ENCODE measurements at regions not wholly inside any gene's neighbourhood (a gene's known extent, or its start where the extent isn't known, plus 50 kb on each side); places are given as distances from the start of the nearest gene placed in this dataset.

DNA sequence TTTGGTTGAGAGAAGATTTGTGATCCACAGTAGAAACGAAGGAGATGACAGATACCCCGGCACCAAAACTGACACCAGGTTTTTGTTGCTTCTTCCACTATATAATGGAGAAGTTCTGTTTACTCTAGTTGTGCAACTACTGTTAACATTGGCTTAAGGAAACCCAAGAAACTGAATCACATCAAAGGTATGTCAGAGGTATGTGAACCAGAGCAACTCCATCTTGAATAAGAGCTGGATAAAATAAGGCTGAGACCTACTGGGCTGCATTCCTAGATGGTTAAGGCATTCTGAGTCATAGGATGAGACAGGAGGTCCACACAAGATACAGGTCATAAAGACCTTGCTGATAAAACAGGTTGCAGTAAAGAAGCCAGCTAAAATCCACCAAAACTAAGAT is 173.7 kb upstream of the CAMK1G start:
- intact Hi-C loops (cut with DNase I; ENCODE audit: low total_unique reads), result no loop called here
- no peak for DNase-seq (ENCODE audit: low spot score in 2 of 2)
- WGBS, 2 donors, result 83 to 91% methylated on average over 2 of the region's 2 CpGs
- TF ChIP-seq, protein P1, sequence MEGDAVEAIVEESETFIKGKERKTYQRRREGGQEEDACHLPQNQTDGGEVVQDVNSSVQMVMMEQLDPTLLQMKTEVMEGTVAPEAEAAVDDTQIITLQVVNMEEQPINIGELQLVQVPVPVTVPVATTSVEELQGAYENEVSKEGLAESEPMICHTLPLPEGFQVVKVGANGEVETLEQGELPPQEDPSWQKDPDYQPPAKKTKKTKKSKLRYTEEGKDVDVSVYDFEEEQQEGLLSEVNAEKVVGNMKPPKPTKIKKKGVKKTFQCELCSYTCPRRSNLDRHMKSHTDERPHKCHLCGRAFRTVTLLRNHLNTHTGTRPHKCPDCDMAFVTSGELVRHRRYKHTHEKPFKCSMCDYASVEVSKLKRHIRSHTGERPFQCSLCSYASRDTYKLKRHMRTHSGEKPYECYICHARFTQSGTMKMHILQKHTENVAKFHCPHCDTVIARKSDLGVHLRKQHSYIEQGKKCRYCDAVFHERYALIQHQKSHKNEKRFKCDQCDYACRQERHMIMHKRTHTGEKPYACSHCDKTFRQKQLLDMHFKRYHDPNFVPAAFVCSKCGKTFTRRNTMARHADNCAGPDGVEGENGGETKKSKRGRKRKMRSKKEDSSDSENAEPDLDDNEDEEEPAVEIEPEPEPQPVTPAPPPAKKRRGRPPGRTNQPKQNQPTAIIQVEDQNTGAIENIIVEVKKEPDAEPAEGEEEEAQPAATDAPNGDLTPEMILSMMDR (IDR thresholded peaks at IDR 0.05), result no peak
- no peak for TF ChIP-seq POLR2A (IDR thresholded peaks at IDR 0.05)
- H3K4me3 ChIP-seq (ENCODE audit: low read depth, poor library complexity, severe bottlenecking), result no peak overlapping the region

DNA sequence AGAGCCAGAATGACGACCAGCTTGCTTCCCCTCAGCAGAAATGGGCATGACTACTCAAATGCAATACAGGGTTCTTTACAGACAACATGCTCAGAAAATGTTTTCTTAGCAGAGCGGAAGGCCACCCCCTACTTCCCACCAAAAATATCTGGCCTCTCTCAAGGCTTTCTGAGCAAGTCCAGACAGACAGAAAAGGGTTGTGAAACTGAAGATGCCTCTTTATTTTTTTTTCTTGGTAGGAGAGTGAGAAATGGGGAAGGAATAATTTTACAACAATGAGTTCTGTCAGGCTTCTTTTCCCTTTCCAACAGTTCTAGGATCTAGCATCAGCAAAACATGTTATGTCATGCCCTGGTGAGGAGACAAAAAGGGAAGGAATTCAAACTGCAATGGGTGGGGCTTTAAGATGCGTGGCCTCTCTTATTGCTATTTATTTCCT is 172.0 kb upstream of the CAMK1G start:
- 9 to 13% methylated on average over 3 of the region's 3 CpGs for WGBS, 2 donors
- DNase-seq (ENCODE audit: low spot score in 2 of 2), result peak in 1 of 2 donors; percentile 65
- no peak overlapping the region for H3K4me3 ChIP-seq (ENCODE audit: low read depth, poor library complexity, severe bottlenecking)
- intact Hi-C loops (cut with DNase I; ENCODE audit: low total_unique reads), result no loop called here
- TF ChIP-seq POLR2A (IDR thresholded peaks at IDR 0.05), result no peak
- TF ChIP-seq, protein P1 (IDR thresholded peaks at IDR 0.05), result no peak

DNA sequence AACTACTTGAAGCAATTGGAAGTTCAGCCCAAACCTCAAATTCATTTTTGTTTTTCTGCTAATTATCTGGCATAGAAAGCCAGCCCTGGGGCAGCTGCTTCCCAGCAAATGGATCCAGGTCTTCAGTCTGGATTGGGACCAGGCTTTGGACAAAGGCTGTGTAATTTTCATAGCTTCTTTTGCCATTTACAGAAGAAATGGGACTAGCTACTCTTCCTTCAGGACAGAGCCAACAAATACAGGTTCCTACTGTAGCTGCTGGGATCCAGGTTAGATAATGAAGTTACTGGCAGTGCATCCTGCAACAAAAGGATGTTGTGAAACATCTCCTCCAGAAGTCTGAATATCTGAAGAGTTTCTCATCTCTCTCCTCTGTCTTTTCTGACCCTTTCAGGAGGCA is 171.5 kb upstream of the CAMK1G start:
- no peak for TF ChIP-seq POLR2A (IDR thresholded peaks at IDR 0.05)
- TF ChIP-seq, protein P1 (IDR thresholded peaks at IDR 0.05), result no peak
- H3K4me3 ChIP-seq (ENCODE audit: low read depth, poor library complexity, severe bottlenecking), result no peak overlapping the region
- DNase-seq (ENCODE audit: low spot score in 2 of 2), result no peak
- intact Hi-C loops (cut with DNase I; ENCODE audit: low total_unique reads), result no loop called here

DNA sequence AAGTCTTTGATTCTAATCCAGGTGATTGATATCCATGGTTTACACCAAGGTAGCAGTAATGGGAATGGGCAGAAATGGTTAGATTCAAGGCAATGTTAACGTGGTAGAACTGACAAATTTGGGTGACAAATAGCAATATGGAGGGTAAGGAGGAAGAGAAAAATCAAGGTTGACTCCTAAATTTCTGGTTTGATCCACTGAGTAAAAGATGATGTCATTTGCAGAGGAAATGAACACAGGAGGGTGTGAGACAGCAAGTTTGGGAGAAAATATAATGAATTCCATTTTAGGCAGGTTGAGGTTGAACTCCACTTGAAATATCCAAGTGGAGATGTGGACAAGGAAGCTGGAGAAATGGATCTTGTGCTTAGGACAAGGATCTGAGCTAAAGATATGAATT is 170.9 kb upstream of the CAMK1G start:
- no peak overlapping the region for H3K4me3 ChIP-seq (ENCODE audit: low read depth, poor library complexity, severe bottlenecking)
- DNase-seq (ENCODE audit: low spot score in 2 of 2), result no peak
- TF ChIP-seq, protein P1 (IDR thresholded peaks at IDR 0.05), result no peak
- no peak for TF ChIP-seq POLR2A (IDR thresholded peaks at IDR 0.05)
- 33 to 53% methylated on average over 1 of the region's 1 CpG for WGBS, 2 donors
- intact Hi-C loops (cut with DNase I; ENCODE audit: low total_unique reads), result no loop called here

DNA sequence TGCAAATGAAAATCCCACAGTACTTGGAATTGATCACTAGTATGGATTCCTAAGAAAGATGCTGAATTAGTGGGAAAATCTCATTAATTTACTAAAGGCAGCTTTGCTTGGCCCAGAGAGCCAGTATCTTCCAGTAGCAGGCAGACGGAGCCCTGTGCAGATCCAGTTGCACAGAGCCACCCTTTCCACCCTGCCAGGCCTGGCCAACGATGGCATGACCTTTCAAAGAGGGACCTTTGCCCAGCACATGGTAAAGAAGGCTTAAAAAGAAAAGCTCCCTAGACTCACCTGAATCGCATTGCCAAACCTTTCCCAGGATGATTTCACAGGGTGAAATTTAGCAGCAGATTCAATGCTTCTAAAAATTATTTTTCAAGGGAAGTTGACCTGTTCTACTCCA is 170.5 kb upstream of the CAMK1G start:
- intact Hi-C loops (cut with DNase I; ENCODE audit: low total_unique reads), result no loop called here
- H3K4me3 ChIP-seq (ENCODE audit: low read depth, poor library complexity, severe bottlenecking), result no peak overlapping the region
- WGBS, 2 donors, result 56 to 68% methylated on average over 3 of the region's 3 CpGs
- DNase-seq (ENCODE audit: low spot score in 2 of 2), result no peak
- no peak for TF ChIP-seq POLR2A (IDR thresholded peaks at IDR 0.05)
- TF ChIP-seq, protein P1 (IDR thresholded peaks at IDR 0.05), result no peak

DNA sequence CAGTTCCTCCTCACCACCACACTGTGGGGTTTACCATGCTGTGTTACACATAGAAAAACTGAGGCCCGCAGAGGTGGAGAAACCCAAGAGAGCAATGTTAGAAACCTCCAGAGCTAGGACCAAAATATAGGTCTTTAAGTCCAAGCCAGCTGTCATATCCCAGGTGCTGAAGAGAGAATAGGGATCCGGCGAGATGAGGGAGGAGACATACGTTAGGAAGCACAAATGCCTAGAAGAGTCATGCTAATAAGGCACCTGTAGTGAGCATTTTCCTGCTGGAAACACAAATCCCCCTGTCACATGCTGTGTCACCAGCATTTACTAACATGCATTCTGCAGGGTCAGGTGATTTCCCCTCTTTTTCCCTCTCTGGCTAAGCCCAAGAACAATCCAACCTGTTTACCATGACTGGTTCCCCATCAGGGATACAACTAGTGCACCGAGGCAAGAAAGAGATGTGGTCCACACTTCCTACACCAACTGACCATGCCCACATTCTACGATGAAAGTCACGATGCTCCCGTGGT is 168.6 kb upstream of the CAMK1G start:
- no peak overlapping the region for H3K4me3 ChIP-seq (ENCODE audit: low read depth, poor library complexity, severe bottlenecking)
- whole genome bisulfite sequencing, 2 donors, result 75 to 80% methylated on average over 8 of the region's 8 CpGs
- no peak for DNase-seq (ENCODE audit: low spot score in 2 of 2)
- TF ChIP-seq, protein P1 (IDR thresholded peaks at IDR 0.05), result no peak
- no peak for TF ChIP-seq POLR2A (IDR thresholded peaks at IDR 0.05)
- intact Hi-C loops (cut with DNase I; ENCODE audit: low total_unique reads), result no loop called here

All from lower leg skin (tissue), 4 donors.